G401.6 (cell line): ENCODE measurements at regions not wholly inside any gene's neighbourhood (a gene's known extent, or its start where the extent isn't known, plus 50 kb on each side); places are given as distances from the start of the nearest gene placed in this dataset.
"Not testable (repeated sequence)": the region's sequence is repeated elsewhere in the genome, so short reads cannot be mapped to it uniquely, and the experiment has no call there.

ENCODE experiments used
- FAIRE-seq: peaks from 2 replicates; lab custom pipeline; 2012; peaks lifted over from hg19 to GRCh38; lab: Jason Lieb, UNC

DNA sequence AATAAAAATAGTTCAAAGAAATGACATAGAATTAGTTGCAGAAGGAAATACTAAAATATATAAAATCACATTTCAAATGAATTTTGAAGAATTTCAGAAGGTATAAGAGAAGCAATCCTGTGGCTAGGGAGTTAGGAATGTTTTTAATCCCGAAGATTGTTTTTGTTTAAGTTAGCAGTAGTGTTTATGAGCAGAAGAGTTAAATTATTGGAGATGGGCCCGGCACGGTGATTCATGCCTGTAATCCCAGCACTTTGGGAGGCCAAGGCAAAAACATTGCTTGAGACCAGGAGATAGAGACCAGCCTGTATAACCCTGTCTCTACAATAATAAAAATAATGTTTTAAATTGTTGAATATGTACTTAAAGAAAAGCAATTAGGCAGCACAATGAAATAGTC, 432.5 kb downstream of the MFSD1 start:
- no peak for FAIRE-seq

DNA sequence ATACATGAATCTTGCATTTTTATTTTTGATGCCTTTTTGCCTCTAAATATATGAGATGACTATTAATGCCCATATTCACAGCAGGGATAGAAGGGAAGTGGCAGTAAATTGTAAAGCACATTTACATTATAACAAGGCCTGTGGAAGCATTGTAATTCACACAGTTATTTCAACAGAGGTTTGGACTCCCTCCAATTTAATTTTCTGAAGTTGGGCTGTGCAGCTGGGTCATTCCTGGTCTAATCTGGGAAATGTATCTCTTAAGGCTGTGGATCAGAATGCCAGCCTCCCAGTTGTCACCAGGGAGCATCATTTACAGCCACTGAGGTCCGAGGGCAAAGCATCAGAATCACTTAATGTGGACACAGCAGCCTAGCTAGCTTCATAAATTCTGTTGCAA, 434.5 kb downstream of the MFSD1 start:
- no peak for FAIRE-seq

DNA sequence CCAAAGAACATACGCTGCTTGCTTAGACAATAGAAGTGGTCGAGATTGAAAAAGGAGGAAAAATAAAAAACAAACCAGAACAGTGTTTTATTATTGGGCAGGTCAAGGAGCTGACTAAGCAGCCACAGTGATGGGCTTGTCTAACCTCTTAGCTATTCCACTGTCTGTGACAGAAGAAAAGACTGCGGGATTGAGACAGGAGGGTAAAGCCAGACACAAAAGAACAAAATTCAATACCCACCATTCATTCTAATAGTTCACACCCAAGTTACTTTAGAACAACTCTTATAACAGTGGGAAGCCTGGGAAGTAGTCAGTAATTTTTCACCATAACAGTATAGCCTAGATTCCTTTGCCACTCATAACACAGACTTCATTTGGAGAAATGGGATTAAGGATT, 435.4 kb downstream of the MFSD1 start:
- no peak for FAIRE-seq

DNA sequence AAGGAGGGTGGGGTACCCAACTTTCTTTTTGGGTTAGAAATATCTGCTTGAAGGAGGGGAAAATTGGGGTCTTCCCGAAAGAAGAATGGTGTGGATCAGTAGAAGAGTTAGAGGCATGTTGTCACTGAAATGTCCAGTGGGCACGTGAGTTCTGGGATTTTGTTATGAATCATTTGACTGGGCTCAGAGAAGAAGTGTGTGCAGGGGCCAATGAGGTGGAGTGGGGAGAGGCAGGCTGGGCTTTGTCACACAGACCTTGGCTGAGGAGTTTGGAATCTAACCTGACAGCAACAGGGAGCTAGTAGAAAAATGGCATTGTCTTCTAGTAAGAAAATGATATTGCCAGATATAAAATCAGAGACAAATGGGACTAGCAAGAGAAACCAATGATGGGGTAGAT, 436.8 kb downstream of the MFSD1 start:
- no peak for FAIRE-seq

GRCh38 chr3:159239059-159239458, 437.2 kb downstream of the MFSD1 start:
- no peak for FAIRE-seq

DNA sequence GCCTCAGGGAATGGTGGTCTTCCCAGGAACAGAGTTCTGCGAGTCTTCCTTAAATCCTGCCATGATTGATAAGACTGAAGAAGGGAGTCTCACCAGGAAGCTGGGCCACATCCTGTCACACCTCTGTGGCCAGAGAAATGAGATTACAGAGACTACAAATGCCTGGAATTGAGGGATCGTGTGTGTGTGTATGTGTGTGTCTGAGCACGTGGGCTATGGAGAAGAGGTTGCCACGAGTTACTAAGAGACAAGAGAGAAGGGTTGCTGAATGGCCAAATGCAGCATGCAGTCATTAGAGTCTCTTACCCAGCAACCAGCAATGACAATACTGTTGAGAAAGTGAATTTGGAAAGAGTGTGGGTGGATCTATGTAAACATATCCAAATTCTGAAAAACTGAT, 443.1 kb downstream of the MFSD1 start:
- FAIRE-seq = no peak

DNA sequence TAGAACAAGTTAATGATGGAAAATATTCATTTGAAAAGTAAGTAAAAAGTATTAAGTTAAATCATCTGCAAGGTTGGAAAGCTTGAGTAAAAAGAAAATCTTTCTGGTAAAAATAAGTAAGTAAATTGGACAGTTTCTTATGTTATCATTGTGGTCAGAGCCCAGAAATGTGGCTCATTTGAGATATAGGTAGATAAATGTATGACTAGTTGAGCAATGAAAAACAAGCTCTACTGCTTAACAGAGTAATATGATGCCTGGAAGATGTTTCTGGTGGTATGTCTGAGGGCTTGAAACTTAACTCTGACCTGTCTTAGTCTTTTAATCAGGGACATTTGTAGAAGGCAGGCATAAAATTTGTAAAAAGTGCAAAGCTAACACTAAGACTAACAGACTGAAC, 444.0 kb downstream of the MFSD1 start:
- no peak for FAIRE-seq

DNA sequence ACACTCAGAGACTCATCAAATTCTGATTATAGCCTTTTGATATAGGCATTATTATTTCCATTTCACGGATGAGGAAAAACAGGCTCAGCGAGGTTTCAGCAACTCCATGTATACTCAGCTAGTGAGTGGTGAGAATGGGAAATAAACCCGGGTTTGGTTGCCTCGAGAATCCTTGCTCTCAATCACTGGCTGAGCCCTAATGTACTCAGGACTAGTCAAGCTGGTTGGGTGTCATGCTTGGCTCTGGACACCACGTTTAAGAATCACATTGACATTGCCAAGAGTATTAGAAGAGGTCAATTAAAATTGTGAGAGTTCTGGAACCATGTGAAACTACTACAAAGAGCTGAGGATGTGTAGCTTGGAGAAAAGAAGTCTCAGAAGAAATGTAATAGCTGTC, 444.5 kb downstream of the MFSD1 start:
- no peak for FAIRE-seq

- FAIRE-seq = no peak
Observed at GRCh38 chr3:159249472-159250174, 447.8 kb downstream of the MFSD1 start.

DNA sequence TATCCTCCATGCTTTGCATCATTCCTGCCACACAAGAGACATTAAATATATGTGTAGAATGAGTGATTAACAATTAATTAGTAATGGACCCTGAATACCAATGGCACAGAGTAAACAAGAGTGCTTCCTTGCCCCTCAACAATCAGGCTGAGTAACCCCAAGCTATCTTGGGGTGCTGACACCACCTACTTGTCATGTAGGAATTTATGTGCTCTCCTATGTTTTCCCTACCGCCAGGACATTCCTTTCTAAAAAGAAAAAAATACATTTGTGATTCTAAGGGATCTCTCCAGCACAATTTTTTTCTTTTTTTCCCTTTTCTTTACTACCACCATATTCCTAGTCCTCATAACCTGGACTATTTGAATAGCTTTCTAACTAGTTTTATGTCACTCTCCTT, 449.1 kb downstream of the MFSD1 start:
- no peak for FAIRE-seq

DNA sequence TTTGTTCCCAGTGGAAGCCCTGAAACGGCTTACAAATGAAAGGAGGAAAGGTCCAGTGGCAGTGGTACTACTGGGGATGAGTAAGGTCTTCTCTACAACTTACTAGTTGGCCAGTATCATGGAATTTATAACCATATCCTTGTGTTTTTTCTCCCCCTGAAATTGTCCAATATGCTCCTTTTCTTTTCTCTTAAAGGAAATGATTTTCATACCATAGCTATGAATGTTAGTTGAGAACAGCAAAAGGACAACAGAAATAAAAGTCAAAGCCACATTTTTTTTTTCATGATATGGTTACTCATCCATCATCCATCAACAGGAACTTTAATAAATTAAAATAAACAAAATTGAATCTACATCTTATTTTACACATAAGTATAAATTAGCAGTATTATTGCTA, 450.4 kb downstream of the MFSD1 start:
- FAIRE-seq = no peak

DNA sequence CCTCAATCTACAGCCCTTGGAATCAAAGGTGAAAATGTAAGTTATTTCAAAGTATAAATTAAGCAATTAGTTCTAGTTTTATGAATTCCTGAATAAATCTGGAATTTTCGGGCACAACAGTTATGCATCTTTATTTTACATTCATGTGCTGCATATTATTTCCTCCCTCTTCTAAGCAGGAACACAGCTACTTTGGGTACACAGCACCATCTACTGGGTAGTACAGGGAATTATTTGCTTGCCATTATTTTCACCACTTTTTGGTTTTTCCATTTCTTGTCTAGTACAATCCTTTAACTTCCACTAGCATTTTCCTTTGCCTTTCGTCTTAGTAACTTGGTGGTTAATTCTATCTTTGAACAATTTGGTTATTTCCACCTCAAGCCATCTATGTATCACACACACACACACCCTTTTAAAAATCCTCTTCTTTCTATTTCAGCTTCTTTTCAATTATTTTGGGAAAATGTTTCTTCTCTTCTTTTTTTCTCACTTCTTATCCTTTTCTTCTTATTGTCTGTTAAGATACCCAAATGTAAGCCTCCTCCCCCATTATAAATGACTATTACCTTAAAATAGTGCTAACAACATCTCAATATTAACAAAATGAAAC, 451.0 kb downstream of the MFSD1 start:
- FAIRE-seq = peak; percentile 86

GRCh38 chr3:159253860-159254259, 452.0 kb downstream of the MFSD1 start:
- FAIRE-seq = no peak

GRCh38 chr3:159257954-159258353, 456.1 kb downstream of the MFSD1 start:
- FAIRE-seq = no peak

DNA sequence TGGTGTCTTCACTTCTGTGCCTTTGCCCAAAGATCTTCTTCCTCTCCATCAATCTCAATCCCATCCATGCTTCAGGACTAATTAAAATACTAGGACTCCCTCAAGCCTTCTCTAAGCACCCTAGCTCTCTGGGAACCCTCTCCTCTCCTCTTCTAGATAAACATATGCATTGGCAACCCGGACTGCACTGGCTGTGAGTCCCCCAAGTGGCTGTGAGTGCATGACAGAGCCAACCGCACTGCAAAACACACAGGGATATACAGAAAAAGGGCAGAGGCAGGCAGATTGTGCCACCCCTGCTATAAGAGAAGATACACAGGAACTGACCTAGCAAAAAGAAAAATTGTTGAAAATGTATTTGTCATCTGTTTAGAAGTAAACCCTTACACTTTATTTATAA, 457.1 kb downstream of the MFSD1 start:
- no peak for FAIRE-seq

GRCh38 chr3:159260049-159260662, 458.3 kb downstream of the MFSD1 start:
- FAIRE-seq = peak; percentile 95

DNA sequence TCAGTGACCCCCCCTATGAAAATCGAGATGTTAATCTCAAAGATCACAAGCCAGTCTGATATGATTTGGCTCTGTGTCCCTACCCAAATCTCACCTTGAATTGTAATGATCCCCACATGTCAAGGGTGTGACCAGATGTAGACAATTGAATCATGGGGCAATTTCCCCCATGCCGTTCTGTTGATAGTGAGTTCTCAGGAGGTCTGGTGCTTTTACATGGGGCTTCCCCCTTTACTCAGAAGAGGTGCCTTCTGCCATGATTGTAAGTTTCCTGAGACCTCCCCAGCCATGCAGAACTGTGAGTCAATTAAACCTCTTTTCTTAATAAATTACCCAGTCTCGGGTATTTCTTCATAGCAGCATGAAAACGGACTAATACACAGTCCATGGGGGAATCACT, 459.5 kb downstream of the MFSD1 start:
- not testable (repeated sequence) for FAIRE-seq

GRCh38 chr3:159263750-159264553, 462.1 kb downstream of the MFSD1 start:
- peak; percentile 91 for FAIRE-seq

DNA sequence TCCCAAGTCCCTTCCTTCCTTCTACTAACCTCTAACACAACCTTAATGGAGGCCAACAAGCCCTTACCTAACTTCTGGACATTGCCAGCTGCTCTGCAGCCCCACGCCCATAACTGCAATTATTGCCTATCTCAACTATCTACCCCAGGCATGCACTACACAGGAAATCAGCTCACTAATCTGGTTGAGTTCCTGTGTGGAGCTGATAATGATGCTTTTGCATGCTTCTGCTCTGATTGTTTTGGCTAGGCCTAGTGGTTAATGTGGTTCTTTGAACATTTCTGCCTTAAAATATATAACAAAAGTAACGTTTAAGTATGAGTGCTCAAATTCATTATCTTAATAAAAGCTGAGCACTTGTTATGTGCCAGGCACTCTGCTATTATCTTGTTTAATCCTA, 463.9 kb downstream of the MFSD1 start:
- no peak for FAIRE-seq

DNA sequence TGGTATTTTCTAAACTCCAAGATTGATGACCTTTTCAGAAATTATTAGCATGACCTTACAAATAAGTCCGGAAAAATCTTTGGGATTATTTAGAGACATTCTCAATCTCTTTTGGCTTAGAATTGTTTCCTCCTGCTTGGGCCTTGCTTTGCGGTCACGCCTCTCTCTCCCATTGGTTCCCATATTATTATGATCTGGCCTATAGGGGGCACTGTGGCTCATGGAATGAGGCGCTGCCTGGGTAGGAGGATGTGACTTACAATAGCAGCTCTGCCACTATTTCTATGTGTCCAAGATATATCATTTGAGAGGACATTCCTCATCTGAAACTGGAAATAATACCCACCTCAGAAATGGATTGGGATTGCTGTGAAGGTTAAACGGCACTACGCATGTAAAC, 464.9 kb downstream of the MFSD1 start:
- FAIRE-seq = peak; percentile 52

- FAIRE-seq = peak; percentile 67
Observed at GRCh38 chr3:159271799-159272512, 470.1 kb downstream of the MFSD1 start.

DNA sequence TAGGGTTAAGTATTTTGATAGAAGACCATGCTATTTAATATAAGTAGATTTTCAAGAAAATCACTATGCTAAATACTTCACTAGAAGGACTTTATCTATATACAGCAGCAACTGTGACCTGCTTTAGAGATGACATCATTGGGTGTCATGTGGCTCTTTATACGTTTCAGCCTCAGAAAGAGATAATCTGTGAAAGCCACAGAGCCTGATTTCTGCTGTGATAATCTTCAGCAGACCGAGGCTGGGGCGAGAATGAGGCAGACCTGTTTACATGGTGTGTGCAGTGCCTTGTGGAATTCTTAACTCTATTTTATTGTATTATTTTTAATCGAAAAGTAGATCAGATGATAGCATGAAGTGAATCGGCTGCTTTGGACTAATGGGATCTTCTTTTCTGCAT, 471.2 kb downstream of the MFSD1 start:
- no peak for FAIRE-seq
